ENCODE measurements at regions not wholly inside any gene's neighbourhood (a gene's known extent, or its start where the extent isn't known, plus 50 kb on each side); places are given as distances from the start of the nearest gene placed in this dataset.

GRCh38 chr10:7477538-7478334 lies 66.9 kb upstream of the SFMBT2 start:
- TF ChIP-seq CTCF (IDR thresholded peaks at IDR 0.05) = no peak
- no peak for TF ChIP-seq POLR2A (IDR thresholded peaks at IDR 0.05)

Measured in heart left ventricle (tissue), 13 donors.